Right ventricle myocardium inferior (tissue), 1 donor: ENCODE measurements at regions not wholly inside any gene's neighbourhood (a gene's known extent, or its start where the extent isn't known, plus 50 kb on each side); places are given as distances from the start of the nearest gene placed in this dataset.
A peak's percentile ranks its signal among the peaks of the same experiment; 100 is the strongest.

Source experiments
- ATAC-seq: fragments of 200-7000 bp; cut with Tn5 transposase; one replicate; pipeline ENCODE4 v1.9.1; 2020; ENCODE audit warnings: mild to moderate bottlenecking, moderate library complexity
- DNase-seq: peaks from one replicate; pipeline ENCODE4 v3.0.0; 2021; ENCODE audit errors: missing footprints
- intact Hi-C: fragments of 100-400 bp; cut with DNase I; formaldehyde crosslinking; loops from one replicate; pipeline ENCODE4 v1.11.0; 2022
- donor health status: DM: no; HTN: yes; CAD: no; lungs with severe emphysema.

DNA sequence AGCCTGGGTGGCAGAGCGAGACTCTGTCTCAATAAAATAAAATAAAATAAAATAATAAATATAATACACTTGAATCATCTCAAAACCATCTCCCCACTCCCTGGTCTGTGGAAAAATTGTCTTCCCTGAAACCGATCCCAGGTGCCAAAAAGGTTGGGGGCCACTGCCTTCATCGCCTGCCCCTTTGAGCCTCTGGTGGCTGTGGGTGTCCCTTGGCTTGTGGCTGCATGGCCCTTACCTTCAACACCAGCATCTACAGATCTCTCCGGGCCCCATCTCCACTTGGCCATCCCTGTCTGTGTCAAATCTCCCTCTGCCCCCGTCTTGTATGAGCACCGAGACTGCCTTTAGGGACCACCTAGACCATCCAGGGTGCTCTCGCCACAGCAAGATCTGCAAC is 177.3 kb downstream of the SEC14L1 start:
- ATAC-seq (no peak), DNase-seq (no peak)
- intact Hi-C loops = no loop called here

DNA sequence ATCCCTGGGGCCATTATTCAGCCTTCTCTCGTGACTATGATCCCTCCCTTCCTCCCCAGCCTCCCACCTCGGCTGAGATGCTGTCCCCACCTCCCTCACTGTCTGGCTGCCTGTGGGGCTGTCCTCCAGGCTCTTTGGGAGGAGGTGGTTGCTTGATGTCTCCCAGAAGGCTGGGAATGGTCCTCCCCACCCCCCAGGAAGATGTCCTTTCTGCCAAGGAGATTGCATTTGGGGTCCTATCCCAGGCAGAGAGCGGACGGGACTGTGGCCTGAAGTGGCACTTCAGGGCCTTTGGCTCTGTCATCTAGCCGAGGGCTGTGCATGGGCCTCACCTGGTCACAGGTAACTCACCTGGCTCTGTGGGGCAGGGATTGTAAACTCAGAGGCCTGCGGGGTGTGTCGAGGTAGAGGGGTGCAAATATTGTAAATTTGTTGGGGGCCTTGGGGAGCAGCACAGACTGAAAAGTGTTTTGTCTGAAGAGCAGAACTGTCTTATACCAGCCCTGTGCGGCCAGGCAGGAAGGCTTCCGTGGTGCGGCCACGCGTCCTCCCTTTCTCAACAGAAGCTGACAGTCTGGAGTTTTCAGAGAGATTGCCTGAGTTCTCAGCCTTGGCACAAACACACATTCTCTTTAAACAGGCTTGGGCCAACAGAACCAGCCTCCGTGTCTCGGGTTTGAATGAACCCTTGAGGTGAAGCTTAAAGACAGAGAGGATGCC is 177.9 kb downstream of the SEC14L1 start:
- ATAC-seq (no peak), DNase-seq (no peak)
- intact Hi-C loops = no loop called here

DNA sequence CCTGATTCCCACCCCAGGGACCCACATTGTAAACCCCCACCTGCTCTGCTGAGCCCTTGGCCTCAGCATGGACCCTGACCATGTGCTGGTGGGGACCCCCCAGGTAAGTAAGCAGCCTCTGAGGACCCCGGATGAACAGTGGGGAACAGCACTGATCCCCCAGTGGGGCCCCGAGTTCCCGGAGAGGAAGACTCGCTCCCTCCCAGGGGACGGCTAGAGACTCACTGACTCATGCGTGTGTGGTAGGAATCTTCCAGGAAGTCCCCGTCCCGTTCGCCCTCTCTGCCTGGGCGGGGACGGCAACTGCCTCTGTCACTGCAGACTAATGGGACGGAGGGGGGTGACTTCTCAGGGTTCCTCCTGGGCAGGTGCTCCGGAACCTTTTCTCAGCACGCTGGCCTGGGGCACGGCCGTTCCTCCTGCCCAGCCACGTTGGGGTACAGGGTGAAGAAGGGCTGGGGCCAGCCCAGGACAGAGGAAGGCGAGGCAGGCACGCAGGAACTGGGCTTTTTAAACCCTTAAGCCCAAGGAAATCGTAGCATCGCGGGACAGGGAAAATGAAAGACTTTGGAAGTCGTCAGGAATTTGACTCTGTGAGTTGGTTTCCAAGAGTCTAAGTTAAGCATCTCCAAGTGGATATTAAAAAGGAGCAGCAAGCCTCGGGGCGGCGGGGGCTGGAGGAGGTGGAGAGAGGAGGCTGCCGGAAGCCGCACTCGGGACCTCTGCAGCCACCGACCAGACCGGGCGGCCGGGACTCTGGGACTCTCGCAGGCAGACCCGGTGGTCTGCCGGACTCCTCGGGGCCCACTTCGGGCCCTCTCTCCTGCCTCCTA is 178.7 kb downstream of the SEC14L1 start:
- intact Hi-C loops = no loop called here
- ATAC-seq = peak; percentile 63

DNA sequence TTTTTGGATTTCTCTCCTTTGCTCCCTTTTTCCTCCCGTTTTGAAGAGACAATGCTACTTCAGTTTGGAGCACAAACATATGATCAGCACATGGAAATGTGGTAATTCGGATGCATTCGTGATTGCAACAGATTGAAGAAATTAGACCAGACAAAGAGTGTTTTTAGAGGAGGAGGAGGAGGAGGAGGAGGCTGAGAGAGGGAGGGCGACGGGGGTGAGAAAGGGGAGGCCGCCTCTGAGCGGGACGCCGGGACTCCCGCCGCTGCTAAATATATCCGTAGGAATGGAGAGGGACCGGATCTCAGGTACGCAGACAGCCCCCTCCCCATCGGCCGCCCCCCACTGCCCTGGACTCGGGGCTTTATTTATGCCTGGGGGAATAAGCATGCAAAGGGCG is 179.3 kb downstream of the SEC14L1 start:
- intact Hi-C loops = no loop called here
- ATAC-seq = peak; percentile 21
- no peak for DNase-seq

More for the DNA sequence above, 178.7 kb downstream of the SEC14L1 start:
- DNase-seq = peak; percentile 88

DNA sequence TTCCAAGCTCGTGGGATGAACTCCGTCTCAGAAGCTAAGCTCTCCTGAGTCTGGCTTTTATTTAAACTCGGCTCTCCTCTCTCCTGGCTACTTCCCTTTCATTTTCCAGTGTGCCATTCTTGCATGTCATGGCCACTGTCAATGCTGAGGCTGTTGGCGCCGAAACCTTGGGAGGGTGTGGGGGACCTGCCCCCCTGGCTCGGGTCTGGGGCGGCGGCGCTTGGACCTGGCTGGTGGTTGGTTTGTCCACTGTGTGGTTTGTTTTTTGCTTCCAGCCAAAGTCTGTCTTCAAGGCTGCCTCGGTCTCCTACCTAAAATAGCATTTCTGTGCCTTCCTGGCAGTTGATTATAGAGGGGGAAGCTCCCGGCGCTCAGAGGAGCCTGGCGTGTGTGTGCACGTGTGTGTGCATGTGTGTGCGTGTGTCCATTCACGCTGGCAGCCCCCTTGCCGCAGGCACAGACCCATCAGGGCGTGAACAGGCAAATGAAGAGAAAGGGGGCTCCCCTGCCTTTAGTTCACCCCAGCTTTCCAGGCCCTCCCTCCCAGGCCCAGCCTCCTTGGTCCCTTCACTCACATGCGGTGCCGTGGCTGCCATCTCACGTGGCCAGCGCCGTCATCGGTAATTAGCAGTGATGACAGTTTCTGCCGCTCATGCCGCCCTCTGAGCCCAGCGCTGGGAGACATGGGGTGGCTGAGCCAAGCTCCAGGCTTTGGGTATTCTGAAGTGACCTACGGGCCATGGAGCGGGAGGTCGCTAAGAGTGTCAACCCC is 179.9 kb downstream of the SEC14L1 start:
- ATAC-seq (no peak), DNase-seq (no peak)
- intact Hi-C loops = no loop called here

DNA sequence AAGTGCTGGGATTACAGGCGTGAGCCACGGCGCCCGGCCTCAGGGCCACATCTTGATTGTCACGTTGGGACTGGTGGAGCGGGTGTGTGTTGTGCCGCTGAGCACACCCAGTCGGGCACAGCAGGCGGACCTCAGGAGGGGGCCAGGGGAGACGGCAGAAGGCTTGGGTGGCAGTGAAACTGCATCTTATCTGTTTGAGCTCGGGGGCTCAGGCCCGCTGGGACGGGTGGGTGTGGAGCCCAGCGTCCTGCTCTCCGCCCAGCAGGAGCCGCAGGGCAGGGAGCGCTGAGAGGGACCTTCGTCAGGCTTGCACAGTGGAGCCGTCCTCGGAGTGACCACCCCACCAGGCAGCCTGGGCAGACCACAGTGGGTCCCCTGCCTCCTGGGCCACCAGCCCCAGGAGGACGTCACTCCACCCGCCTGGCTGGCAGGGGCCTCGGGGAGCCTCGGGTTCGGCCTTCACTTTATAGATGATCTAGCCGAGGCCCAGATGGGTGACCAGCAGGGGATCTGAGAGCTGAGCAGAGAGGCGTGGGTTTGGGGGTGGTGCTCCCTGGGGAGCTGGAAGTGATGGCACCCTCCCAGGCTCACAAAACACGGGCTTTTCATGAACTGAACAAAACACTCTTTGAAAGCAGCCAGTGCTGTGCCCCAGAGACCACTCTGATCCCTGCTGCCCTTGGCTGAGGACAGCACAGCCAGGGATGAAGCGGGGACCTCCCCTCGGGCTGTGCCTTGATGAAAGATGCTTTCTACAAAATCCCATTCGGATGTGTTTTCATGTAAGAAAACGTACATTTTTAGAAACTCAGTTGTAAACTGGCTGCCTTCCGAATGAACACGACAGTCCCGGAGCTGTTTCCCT is 181.1 kb downstream of the SEC14L1 start:
- DNase-seq = no peak

DNA sequence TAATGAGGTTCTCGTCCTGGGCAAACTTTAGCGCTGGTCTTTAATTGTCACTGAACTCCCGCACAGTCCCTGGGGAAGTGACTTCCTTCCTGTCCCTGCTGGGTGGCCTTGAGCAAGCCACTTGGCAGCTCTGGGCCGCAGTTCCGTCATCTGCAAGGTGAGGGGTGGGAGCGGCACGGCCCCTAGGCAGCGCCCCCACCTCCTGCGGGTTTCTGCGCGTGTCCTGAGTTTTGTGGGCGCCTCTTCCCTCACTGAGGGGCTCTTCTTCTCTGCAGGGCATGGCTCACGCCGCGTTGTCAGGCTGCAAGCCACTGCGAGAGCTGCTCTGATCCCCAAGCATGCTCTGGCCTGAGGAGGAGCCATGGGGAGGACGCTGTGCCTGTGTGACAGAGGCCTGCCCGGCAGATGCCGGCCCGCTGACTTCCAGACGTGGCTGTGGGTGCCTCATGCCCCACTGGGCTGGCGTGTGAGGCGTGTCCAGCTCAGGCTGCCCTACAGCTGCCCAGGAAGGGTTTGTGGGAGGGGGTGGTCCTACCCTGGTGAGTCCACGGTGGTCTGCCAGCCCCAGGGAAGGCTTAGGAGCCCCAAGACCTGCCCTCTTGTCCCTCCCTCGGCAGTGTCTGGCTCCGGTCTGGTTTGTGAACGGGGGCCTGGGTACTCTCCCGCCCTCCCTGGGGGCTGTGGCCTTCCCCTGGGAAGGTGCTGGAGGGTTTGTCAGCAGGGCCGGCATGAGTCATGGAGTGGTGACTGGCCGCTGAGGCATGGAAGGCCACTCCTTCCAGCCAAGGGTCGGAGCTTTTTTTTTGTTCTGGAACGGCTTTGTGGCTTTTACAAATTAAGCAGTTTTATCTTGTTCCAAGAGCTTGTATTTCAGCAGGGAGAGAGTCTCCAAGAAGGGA is 182.0 kb downstream of the SEC14L1 start:
- DNase-seq = peak; percentile 91
- intact Hi-C loops = no loop called here
- ATAC-seq = peak; percentile 58

More for the DNA sequence above, 181.1 kb downstream of the SEC14L1 start:
- no peak for ATAC-seq
- intact Hi-C loops = no loop called here

DNA sequence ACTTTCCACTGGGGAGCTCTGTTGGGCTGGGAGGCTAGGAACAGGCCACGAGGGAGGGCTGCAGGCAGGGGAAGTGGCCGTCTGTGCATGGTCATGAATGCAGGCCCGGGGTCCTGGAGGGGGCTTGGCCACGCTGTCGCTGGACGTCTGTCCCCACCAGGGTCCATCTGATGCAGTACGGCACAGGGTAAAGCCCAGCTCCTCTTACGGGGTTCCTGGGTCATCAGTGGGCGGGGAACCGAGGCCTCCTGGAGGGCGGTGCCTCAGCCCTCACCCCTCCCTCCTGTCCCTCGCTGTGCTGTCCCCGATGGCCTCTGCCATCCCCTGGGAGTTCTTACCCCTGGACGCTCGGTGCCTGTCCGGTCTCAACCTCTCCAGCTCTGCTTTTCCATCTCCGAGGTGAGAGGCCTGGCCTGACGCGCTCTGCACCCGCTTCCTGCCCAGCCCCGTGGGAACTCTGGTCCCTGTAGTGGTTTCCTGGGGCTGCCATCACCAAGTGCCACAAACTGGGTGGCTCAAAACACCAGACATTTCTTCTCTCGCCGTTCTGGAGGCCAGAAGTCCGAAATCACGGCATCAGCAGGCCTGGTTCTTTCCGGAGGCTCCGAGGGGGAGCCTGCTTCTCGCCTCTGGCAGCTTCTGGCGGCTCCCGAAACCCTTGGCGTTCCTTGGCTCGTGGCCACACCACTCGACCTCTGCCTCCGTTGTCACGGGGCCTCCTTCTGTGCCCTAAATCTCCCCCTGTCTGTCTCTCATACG is 182.8 kb downstream of the SEC14L1 start:
- DNase-seq (no peak), ATAC-seq (peak; percentile 45)
- intact Hi-C loops = no loop called here

DNA sequence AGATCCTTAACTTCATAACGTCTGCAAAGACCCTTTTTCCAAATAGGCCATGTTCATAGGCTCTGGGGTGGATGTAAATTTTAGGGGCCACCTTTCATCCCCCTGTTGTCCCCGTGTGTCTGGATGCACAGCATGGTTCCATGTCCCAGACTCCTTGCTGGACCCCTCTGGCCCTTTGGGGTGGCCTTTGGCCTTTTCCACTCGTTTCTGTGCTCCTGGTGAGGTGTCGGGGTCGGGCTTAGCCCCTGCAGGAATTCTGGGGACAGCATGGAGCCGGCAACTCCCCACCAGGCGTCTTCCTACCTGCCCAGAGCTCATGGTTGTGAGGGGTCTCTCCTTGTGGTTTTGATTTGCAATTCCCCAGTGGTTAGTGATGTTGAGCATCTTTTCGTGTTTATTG is 183.5 kb downstream of the SEC14L1 start:
- no peak for DNase-seq
- no peak for ATAC-seq
- intact Hi-C loops = no loop called here

DNA sequence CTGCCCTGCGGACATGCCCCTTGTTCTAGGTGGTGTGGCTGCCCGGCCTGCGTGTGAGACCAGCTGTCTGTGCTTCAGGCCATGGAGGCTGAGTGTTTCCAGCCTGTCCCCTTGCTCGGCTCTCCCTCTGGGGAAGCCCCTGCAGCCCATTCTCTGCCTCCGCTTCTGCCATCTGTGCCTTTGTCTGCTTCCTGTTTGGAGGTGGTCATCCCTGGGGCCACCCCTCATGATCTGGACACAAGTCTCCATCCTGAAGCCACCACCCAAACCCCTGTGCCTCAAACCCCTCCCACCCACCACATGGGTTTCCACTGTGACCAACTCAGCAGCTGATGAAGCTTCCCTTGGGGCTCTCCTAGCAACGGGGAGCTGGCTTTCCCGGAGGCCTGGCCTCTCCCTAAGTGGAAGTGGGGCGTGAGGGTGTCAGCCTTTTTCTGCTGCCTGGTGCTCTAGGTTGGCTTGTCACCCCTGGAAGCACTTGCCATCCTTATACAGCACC is 184.9 kb downstream of the SEC14L1 start:
- ATAC-seq (no peak), DNase-seq (no peak)
- intact Hi-C loops = no loop called here

DNA sequence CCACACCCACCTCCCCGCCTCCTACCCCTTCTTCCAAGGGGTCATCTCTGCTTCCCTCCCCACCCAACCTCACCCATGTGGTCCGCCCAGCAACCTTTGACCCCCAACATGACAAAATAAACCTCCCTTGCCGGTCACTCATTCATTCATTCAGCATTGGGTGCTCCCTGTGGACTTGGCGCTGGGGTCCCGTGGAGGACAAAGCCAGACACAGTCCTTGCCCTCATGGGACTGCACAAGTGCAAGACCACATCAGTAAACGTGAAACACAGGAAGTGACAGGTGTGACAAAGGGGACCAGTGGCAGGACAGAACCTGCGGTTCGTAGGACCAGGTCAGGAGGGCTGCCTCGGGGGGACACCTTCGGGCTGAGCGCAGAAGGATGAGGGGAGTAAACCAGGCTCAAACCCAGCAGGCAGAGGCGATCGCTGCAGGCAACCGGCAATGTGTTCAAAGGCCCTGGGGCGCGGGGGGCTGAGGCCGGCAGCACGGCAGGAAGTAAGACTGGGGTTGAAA is 185.4 kb downstream of the SEC14L1 start:
- no peak for DNase-seq
- ATAC-seq = no peak
- intact Hi-C loops = no loop called here

DNA sequence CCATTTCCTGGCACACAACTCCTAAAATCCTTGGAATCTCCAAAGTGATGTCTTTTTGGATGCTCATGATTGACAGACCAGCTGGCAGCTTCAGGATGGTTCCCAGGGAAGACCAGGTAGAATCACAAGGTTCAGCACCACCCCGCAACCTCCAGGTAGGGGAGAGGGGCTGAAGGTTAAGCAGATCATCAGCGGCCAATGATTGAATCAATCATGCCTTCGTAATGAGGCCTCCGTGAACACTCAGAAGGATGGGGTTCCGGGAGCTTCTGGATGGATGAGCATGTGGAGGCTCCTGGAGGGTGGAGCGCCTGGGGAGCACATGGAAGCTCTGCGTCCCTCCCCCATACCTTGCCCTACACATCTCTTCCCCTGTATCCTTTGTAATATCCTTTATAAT is 185.9 kb downstream of the SEC14L1 start:
- no peak for ATAC-seq
- intact Hi-C loops = no loop called here

DNA sequence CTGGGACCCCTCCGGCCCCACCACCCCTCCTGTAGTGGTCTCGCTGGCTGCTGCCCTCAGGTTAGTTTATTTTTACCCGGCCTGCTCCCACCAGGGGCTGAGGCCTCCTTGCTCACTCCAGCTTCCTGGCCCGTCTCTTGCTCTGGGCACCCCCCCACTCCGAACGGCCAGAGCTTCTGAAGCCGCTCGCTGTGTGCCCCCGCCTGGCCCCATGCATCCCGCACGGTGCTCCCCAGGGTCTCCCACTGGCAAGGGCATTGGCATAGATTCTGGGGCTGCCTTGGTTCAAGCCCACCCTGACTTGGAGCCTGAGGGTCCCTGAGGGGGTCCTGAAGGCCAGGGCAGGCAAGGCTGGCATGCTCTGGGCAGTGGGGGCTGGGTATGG is 186.4 kb downstream of the SEC14L1 start:
- intact Hi-C loops = no loop called here
- DNase-seq (no peak), ATAC-seq (no peak)

More for the DNA sequence above, 185.9 kb downstream of the SEC14L1 start:
- DNase-seq = no peak

DNA sequence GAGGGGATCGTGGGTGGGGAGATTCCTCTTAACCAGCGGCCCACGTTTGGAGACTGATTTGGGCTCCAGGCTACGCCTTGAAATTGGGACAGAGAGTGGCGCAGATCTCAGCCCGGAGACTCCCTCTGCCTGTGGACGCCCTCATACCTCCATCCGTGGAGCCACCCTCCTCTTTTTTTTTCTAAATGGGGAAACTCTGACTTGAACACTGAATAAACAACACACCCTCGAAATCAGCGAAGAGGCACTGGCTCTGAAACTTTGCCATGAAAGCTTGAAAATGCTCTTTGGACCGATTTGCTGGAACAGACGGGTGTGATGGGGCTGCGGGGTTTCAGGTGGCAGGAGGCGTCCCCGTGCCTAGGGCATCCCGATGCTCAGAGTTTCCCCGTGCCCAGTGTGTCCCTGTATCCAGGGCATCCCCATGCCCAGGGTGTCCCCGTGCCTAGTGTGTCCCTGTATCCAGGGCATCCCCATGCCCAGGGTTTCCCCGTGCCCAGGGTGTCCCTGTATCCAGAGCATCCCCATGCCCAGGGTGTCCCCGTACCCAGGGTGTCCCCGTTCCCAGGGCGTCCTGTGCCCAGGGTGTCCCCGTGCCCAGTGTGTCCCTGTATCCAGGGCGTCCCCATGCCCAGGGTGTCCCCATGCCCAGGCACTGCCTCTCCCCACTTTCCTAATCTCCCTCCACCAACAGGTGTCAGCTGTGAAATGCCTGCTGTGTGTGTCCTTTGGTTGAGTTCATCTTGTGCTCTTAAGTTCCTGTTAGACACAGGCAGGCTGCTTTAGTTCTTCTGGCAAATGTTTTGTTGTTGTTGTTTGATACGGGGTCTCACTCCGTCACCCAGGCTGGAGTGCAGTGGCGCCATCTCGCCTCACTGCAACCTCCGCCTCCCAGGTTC is 187.0 kb downstream of the SEC14L1 start:
- DNase-seq (no peak), ATAC-seq (no peak)
- intact Hi-C loops = no loop called here

DNA sequence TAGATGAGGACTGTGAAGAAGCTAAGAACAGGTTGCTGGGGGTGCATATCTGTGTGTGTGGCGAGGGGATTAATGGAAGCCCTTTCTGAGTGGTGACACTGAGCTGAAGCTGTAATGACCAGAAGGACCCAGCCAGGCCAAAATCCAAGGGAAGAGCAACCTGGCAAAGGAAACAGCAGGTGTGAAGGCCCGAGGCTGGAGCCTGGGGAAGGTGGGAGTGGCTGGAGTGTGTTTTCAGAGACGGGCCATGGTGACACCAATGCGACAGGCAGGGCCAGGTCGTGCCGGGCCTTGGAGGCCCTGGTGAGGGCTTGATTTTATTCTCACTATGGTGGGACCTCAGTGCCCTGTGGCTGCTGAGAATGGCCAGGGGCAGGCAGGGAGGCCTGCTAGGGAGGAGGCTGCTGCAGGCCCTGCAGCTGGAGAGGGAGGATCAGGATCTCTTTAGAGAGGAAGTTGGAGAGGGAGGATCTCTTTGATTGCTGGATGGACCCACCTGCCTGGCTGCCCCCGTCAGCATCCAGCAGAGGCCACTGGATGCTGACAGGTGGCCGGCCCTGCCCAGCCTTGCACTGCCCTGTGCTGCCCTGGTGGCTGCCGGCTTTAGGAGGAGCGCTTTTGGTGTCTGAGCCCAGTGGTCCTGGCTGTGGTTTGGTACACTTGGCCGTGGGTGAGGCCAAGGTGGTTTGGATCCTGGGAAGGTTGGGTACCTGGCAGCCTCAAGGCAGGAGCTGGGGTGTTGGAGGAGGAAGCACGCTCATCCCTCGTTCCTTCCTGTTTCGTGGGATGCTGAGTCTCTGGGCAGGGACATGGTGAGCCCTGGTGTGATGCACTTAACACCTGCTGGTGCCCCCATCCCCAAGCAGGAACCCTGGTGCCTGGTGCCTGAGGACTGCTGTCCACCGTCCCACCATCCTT is 188.3 kb downstream of the SEC14L1 start:
- no peak for ATAC-seq
- intact Hi-C loops = no loop called here
- no peak for DNase-seq
